Hepatocyte (in vitro differentiated cells): ENCODE measurements at regions not wholly inside any gene's neighbourhood (a gene's known extent, or its start where the extent isn't known, plus 50 kb on each side); places are given as distances from the start of the nearest gene placed in this dataset.

Experiments
- CTCF ChIP-seq: fragments of 200-600 bp; sonication (generic); IDR thresholded peaks from 2 replicates; pipeline ENCODE4 v1.5.1; 2016; ENCODE audit warnings: antibody characterized with exemption, mild to moderate bottlenecking; ENCODE audit not compliant: poor library complexity
- EZH2 ChIP-seq: fragments of 200-600 bp; sonication (generic); IDR thresholded peaks from 2 replicates; pipeline ENCODE4 v1.6.1; 2016; ENCODE audit warnings: antibody characterized with exemption, mild to moderate bottlenecking, borderline replicate concordance

- TF ChIP-seq CTCF (no peak), EZH2 (no peak)
These were observed 439.1 kb downstream of the ETS1 start for GRCh38 chr11:128148208-128148607.
